EH (cell line): ENCODE measurements at regions not wholly inside any gene's neighbourhood (a gene's known extent, or its start where the extent isn't known, plus 50 kb on each side); places are given as distances from the start of the nearest gene placed in this dataset.
"Not testable (repeated sequence)": the region's sequence is repeated elsewhere in the genome, so short reads cannot be mapped to it uniquely, and the experiment has no call there.

Experiments
- DNase-seq: peaks from one replicate; pipeline ENCODE4 v3.0.0-alpha.2; 2015; ENCODE audit warnings: low read depth

DNA sequence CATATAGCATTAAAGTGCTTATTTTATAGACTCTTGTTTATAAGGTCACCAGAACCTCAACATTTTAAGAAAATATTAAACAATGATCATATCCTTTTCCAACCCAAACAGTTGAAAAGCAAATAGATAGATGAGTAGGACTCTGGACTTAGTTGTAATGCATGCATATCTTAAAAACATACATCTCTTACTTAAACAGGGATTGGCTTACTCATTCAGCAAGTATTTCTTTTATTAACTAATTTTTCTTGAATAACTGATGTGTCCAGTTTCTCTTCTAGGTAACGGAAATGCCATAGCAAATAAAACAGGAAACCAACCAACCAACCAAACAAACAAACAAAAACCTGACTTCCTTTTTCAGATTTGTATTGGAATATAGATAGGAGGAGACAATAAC, 70.9 kb upstream of the NBPF4 start:
- DNase-seq = no peak

DNA sequence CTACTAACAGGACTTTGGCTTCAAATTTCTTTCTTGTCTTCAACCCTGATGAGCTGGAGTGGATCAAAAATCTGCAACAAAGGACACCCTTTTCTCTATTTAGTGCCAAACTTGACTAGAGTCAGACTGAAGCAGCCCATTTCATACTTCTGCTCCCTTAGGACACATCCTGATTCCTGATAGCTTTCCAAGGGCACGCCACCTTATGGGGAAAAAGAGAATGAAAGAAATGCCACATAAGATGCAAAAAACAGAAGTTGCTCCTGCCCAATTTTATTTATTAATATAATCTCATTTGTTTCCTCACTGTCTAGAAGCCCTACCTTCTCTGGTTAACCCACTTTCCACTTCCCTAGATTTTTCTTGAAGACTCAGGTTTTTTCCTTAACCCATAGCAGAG, 72.7 kb upstream of the NBPF4 start:
- peak; percentile 31 for DNase-seq

DNA sequence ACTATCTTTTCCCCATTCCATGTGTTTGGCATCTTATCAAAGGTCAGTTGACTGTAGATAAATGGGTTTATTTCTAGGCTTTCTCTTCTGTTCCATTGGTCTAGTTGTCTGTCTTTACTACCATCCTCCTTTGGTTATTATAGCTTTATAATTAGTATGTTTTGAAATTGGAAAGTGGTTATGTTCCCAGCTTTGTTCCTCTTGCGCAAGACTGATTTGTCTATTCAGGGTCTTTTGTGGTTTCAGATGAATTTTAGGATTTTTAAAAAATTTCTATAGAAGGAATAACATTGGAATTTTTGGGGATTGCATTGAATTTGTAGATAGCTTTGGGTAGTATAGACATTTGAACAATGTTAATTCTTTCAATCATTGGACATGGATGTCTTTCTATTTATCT, 77.0 kb upstream of the NBPF4 start:
- DNase-seq = no peak

DNA sequence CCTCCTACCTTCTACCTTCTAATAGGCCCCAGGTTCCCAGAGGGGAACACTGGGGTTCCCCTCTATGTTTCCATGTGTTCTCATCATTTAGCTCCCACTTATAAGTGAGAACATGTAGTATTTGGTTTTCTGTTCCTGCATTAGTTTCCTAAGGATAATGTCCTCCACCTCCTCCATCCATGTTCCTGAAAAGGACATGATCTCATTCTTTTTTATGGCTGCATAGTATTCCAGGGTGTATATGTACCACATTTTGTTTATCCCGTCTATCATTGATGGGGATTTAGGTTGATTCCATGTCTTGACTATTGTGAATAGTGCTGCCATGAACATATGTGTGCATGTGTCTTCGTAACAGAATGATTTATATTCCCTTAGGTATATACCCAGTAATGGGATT, 81.5 kb upstream of the NBPF4 start:
- not testable (repeated sequence) for DNase-seq

DNA sequence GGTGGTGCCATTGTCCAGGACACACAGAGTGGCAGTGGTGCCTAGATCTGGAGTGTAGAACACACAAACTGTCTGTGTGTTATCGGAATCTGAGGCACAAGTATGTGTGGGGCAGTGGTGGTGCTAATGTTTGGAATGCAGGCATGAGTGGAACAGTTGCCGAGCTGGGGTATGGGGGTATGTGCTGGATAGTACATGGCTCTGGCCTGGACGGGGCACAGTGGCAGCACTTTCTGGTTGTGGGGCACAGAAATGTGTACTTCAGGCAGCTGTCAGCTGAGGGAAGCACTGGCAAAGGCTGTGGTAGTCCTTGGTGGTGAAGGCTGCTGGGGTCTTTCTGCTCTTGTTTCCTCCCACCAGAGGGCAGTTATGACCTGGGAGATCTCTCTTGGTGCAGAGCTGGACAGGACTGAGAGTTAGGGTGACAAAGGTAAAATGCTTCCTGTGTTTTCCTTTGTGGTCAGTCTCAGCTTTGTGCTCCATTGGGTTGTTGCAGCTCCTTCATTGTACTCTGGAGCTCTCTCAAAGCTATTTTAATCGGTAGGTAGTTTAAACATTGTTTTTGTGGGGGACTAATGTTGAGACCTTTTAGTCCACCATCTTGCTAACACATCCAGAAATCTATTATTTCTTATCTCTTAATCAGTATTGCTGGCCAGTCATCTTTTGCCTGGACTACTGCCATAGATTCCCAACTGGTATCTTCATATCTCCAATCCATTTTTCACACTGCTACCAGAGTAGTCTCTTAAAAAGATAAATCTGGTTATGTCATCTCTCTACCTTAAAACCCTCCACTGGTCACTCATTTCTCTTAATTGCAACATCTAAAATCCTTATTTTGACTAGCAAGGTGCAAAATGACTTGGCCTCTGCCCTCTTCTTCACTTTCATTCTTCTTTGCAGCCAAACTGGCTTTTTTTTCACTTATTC, 83.9 kb upstream of the NBPF4 start:
- no peak for DNase-seq

DNA sequence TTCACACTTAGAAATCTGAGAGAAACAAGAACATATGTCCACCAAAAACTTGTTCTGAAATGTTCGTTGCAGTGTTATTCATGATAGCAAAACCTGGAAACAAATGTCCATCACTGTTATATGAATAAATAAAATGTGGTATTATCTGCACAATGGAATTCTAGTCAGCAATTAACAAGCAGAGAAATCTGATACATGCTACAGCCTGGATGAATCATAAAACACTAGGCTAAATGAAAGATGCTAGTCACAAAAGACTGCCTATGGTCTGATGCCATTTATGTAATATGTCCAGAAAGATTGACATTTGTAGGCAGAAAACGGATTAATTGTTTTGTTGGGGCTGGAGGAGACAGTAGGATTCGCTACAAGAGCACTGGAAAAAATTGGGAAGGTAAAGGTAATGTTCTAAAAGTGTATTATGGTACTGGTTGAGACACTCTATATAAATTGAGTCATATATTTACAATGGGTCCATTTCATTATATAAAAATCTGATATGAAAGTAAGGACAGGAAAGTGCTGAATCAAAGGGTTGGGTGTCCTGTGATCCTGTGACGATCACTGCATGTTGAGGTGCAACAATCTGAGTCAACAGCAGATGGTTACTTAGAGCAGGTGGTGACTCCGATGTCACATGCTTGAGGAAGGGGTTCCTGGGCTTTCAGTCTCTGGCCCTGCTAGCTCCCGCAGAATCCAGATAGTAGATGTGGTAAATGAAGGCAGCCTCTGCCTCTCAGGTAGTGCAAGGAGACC, 102.1 kb upstream of the NBPF4 start:
- DNase-seq = no peak

DNA sequence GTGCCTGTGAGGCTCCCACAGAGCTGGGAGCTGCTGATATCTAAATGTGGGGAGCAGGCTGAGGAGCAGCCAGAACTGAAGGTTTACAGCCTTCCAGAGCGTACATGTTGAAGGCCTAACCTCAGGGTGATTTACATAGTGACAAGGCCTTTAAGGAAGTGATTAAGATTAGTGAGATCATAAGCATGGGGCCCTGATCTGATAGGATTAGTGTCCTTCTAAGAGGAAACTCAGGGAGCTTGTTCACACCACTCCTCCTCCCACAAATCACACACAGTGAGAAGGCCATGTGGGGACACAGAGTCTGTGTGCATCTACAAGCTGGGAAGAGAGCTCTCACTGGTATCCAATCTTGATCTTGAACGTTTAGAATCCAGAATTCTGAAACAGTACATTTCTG, 92.3 kb upstream of the NBPF6 start:
- DNase-seq = no peak

DNA sequence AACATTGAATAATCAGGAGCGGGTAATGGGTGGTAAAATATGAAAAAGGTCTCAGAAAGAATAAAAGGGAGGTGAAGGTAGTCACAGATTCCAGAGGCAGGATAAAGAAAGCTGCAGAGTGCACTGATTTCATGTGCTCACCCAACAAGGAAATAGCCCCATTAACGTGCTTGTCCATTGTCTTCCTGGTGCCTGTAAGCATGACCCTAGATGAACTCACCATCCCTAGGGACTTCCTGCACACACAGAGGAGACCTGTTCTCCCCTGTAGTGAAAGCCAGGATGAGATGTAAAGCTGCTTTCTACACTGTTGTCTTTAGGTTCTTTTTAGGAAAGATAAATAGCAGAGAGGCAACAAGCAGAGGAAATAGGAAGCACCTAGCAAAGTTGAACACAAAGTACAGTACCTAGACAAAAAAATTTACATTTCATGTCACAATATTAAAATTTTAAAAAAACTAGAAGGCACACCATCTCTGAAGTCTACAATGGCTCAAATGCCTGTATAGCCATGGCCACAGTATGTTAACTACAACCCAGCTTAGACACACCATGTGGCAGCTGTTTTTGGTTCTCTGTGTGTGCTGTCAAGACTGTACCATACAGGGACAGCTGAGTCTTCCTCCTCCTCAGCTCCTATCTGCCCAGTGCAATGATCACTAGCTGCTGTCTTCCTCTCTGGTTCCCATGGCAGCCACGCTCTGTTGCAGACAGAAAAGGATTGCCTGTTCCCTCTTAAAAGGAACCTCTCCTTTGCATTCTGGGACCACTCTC, 69.9 kb upstream of the NBPF6 start:
- DNase-seq = not testable (repeated sequence)
